H9 (cell line): ENCODE measurements at regions not wholly inside any gene's neighbourhood (a gene's known extent, or its start where the extent isn't known, plus 50 kb on each side); places are given as distances from the start of the nearest gene placed in this dataset.

Experiments used
- DNase-seq: peaks from one replicate; pipeline ENCODE4 v3.0.0-alpha.2; 2017
- H2AFZ ChIP-seq: one replicate; pipeline ENCODE4 v1.6.1; 2013; ENCODE audit warnings: mild to moderate bottlenecking, low read length, control low read depth, moderate library complexity
- H2AK5ac ChIP-seq: 2 replicates; pipeline ENCODE4 v1.6.1; 2013; ENCODE audit warnings: low read length, control low read depth, mixed read lengths; ENCODE audit not compliant: insufficient read length
- H2BK120ac ChIP-seq: one replicate; pipeline ENCODE4 v1.6.1; 2013; ENCODE audit warnings: low read depth, mild to moderate bottlenecking, low read length, control low read depth, inconsistent platforms; ENCODE audit not compliant: poor library complexity, severe bottlenecking
- H2BK12ac ChIP-seq: 2 replicates; pipeline ENCODE4 v1.6.1; 2013; ENCODE audit warnings: low read length, control low read depth, mixed read lengths, low read depth; ENCODE audit not compliant: insufficient read length
- H2BK15ac ChIP-seq: 2 replicates; pipeline ENCODE4 v1.6.1; 2013; ENCODE audit warnings: low read depth, low read length, control low read depth
- H2BK20ac ChIP-seq: one replicate; pipeline ENCODE4 v1.6.1; 2013; ENCODE audit warnings: low read depth, mild to moderate bottlenecking, low read length, control low read depth, inconsistent platforms; ENCODE audit not compliant: poor library complexity, severe bottlenecking
- H2BK5ac ChIP-seq: 2 replicates; pipeline ENCODE4 v1.6.1; 2013; ENCODE audit warnings: low read length, control low read depth, mixed read lengths; ENCODE audit not compliant: insufficient read length
- H3K14ac ChIP-seq: 2 replicates; pipeline ENCODE4 v1.6.1; 2013; ENCODE audit warnings: low read length, control low read depth; ENCODE audit not compliant: insufficient read depth
- H3K18ac ChIP-seq: 2 replicates; pipeline ENCODE4 v1.6.1; 2013; ENCODE audit warnings: low read depth, mild to moderate bottlenecking, mixed read lengths, low read length, control low read depth; ENCODE audit not compliant: insufficient read length
- H3K23ac ChIP-seq: 2 replicates; pipeline ENCODE4 v1.6.1; 2013; ENCODE audit warnings: low read length, control low read depth, mixed read lengths, low read depth; ENCODE audit not compliant: insufficient read length
- H3K23me2 ChIP-seq: 2 replicates; pipeline ENCODE4 v1.6.1; 2013; ENCODE audit warnings: low read depth, mild to moderate bottlenecking, mixed read lengths, low read length, control low read depth; ENCODE audit not compliant: insufficient read length, poor library complexity, severe bottlenecking
- H3K27ac ChIP-seq: 2 replicates; pipeline ENCODE4 v1.5.1; 2013; ENCODE audit warnings: low read length, control low read depth, mixed read lengths, low read depth; ENCODE audit not compliant: insufficient read length
- H3K27me3 ChIP-seq: 2 replicates; pipeline ENCODE4 v1.6.1; 2013; ENCODE audit warnings: low read length, control low read depth, inconsistent platforms; ENCODE audit not compliant: insufficient read depth
- H3K4ac ChIP-seq: 2 replicates; pipeline ENCODE4 v1.6.1; 2013; ENCODE audit warnings: low read depth, mild to moderate bottlenecking, control low read depth, inconsistent platforms, low read length, moderate library complexity
- H3K4me1 ChIP-seq: 2 replicates; pipeline ENCODE4 v1.6.1; 2013; ENCODE audit warnings: low read length, control low read depth, inconsistent platforms; ENCODE audit not compliant: insufficient read depth
- H3K4me2 ChIP-seq: 2 replicates; pipeline ENCODE4 v1.6.1; 2013; ENCODE audit warnings: low read length, control low read depth, mixed read lengths; ENCODE audit not compliant: insufficient read length, insufficient read depth
- H3K56ac ChIP-seq: 2 replicates; pipeline ENCODE4 v1.6.1; 2013; ENCODE audit warnings: low read depth, mild to moderate bottlenecking, mixed read lengths, low read length, control low read depth; ENCODE audit not compliant: insufficient read length
- H3K79me1 ChIP-seq: 2 replicates; pipeline ENCODE4 v1.6.1; 2013; ENCODE audit warnings: low read depth, mild to moderate bottlenecking, moderate library complexity, low read length, control low read depth, inconsistent platforms; ENCODE audit not compliant: insufficient read depth, poor library complexity, severe bottlenecking
- H3K79me2 ChIP-seq: 2 replicates; pipeline ENCODE4 v1.6.1; 2013; ENCODE audit warnings: low read length, control low read depth, inconsistent platforms; ENCODE audit not compliant: insufficient read depth
- H3K9ac ChIP-seq: 2 replicates; pipeline ENCODE4 v1.6.1; 2013; ENCODE audit warnings: low read length, control low read depth, mixed read lengths; ENCODE audit not compliant: insufficient read length; ENCODE audit errors: extremely low read depth
- H3K9me3 ChIP-seq: one replicate; pipeline ENCODE4 v1.6.1; 2013; ENCODE audit warnings: low read depth, low read length, inconsistent platforms; ENCODE audit not compliant: control insufficient read depth
- H3T11ph ChIP-seq: one replicate; pipeline ENCODE4 v1.6.1; 2013; ENCODE audit warnings: mild to moderate bottlenecking, low read length, control low read depth, inconsistent platforms
- H4K20me1 ChIP-seq: one replicate; pipeline ENCODE4 v1.6.1; 2013; ENCODE audit not compliant: control insufficient read depth, insufficient read length, insufficient read depth
- H4K5ac ChIP-seq: 2 replicates; pipeline ENCODE4 v1.6.1; 2013; ENCODE audit warnings: low read depth, mild to moderate bottlenecking, mixed read lengths, low read length, control low read depth; ENCODE audit not compliant: insufficient read length
- H4K8ac ChIP-seq: replicated peaks from 2 replicates; pipeline ENCODE4 v1.6.1; 2013; ENCODE audit warnings: low read length, control low read depth, mixed read lengths, low read depth; ENCODE audit not compliant: insufficient read length
- H4K91ac ChIP-seq: 2 replicates; pipeline ENCODE4 v1.6.1; 2013; ENCODE audit warnings: low read depth, mild to moderate bottlenecking, moderate library complexity, mixed read lengths, low read length, control low read depth; ENCODE audit not compliant: insufficient read length
- H3K27ac Mint-ChIP-seq, 3 experiments: 2 replicates in 2 of 3; 3 replicates in 1 of 3; pipeline ENCODE4 v1.8.0; 2020 to 2021; ENCODE audit warnings: mixed read lengths in 3 of 3, mild to moderate bottlenecking in 1 of 3, moderate library complexity in 1 of 3
- H3K27me3 Mint-ChIP-seq: 2 replicates; pipeline ENCODE4 v1.8.0; 2021; ENCODE audit warnings: low read depth, mild to moderate bottlenecking, moderate library complexity, mixed read lengths
- H3K36me3 Mint-ChIP-seq, 3 experiments: 2 replicates in 2 of 3; 3 replicates in 1 of 3; pipeline ENCODE4 v1.8.0; 2020 to 2021; ENCODE audit warnings: low read depth in 3 of 3, mixed read lengths in 3 of 3; ENCODE audit not compliant: insufficient read depth in 1 of 3
- H3K4me1 Mint-ChIP-seq, 2 experiments: 2 replicates each; pipeline ENCODE4 v1.8.0; 2020; ENCODE audit warnings: mixed read lengths in 2 of 2
- H3K4me3 Mint-ChIP-seq, 2 experiments: 2 replicates in 1 of 2; 3 replicates in 1 of 2; pipeline ENCODE4 v1.8.0; 2020 to 2021; ENCODE audit warnings: mild to moderate bottlenecking in 2 of 2, mixed read lengths in 2 of 2, moderate library complexity in 1 of 2
- H3K9me3 Mint-ChIP-seq, 2 experiments: 2 replicates in 1 of 2; 3 replicates in 1 of 2; pipeline ENCODE4 v1.8.0; 2020; ENCODE audit warnings: mild to moderate bottlenecking in 2 of 2, mixed read lengths in 2 of 2, moderate library complexity in 1 of 2
- CTCF ChIP-seq: fragments of 200-600 bp; sonication (generic); conservative IDR thresholded peaks from 3 replicates; pipeline ENCODE4 v1.8.0; 2021; ENCODE audit warnings: antibody characterized with exemption, mild to moderate bottlenecking
- WGBS: extraction: QIAGEN DNeasy Blood & Tissue Kit; methylation state at CpG from one replicate; pipeline ENCODE4 v1.1.7; 2013; ENCODE audit warnings: missing lambda C conversion rate, low lambda C conversion rate, mixed read lengths; ENCODE audit not compliant: insufficient read length; ENCODE audit errors: extremely low coverage; 5-methylcytosine and 5-hydroxymethylcytosine counted together

- no peak overlapping the region for H2AK5ac ChIP-seq
- no peak for DNase-seq
- no peaks in the 10 kb centered on the region for H3K4me1 ChIP-seq
- H3K23me2 ChIP-seq: no peaks in the 10 kb centered on the region
- H3K56ac ChIP-seq: no peak overlapping the region
- no peaks in the 10 kb centered on the region for H4K20me1 ChIP-seq
- TF ChIP-seq CTCF: no peak
- H3T11ph ChIP-seq: no peak overlapping the region
- Mint-ChIP-seq H3K27ac (no peak overlapping the region), H3K4me3 (no peak overlapping the region), H3K36me3 (peaks cover 33 to 51% (median 48%) of the 10 kb centered on the region in 3 experiments), H3K9me3 (no peaks in the 10 kb centered on the region), H3K4me1 (peaks cover 0 to 2% of the 10 kb centered on the region in 2 experiments; a peak in 1 of 4 replicates), H3K27me3 (no peaks in the 10 kb centered on the region; the same call in 1 of the 2 replicates)
- H2BK120ac ChIP-seq: no peak overlapping the region
- H3K4me2 ChIP-seq: no peak overlapping the region
- H3K79me2 ChIP-seq: no peaks in the 10 kb centered on the region
- no peak overlapping the region for H3K23ac ChIP-seq
- no peaks in the 10 kb centered on the region for H3K9me3 ChIP-seq
- peaks cover 3% of the 10 kb centered on the region for H3K79me1 ChIP-seq
- no peak overlapping the region for H3K9ac ChIP-seq
- no peak overlapping the region for H2BK20ac ChIP-seq
- H3K4ac ChIP-seq: no peak overlapping the region
- H4K91ac ChIP-seq: no peak overlapping the region
- no peak overlapping the region for H2AFZ ChIP-seq
- H2BK5ac ChIP-seq: no peak overlapping the region
- no peak overlapping the region for H4K5ac ChIP-seq
- WGBS: no CpG with 5 or more reads among the region's 7 CpGs
- H3K27me3 ChIP-seq: no peaks in the 10 kb centered on the region
- no peak overlapping the region for H2BK15ac ChIP-seq
- no peak overlapping the region for H3K18ac ChIP-seq
- H2BK12ac ChIP-seq: no peak overlapping the region
- H3K14ac ChIP-seq: no peak overlapping the region
- no peak overlapping the region for H3K27ac ChIP-seq
- H4K8ac ChIP-seq: no peak overlapping the region
Measured at GRCh38 chr22:25461301-25461700, 103.2 kb upstream of the GRK3 start.
